Adrenal gland (tissue), 5 donors: ENCODE measurements at regions not wholly inside any gene's neighbourhood (a gene's known extent, or its start where the extent isn't known, plus 50 kb on each side); places are given as distances from the start of the nearest gene placed in this dataset.

Experiments
- CTCF ChIP-seq, 6 experiments: fragments of 450-650 bp in 4 of 6; fragments of 200-600 bp in 2 of 6; sonication (generic) in 1 of 6; IDR thresholded peaks; 1 replicate in 5 of 6; 2 replicates in 1 of 6; pipeline versions ENCODE4 v1.5.1 to v1.8.0; 2016 to 2021; ENCODE audit warnings: antibody characterized with exemption in 6 of 6, mild to moderate bottlenecking in 2 of 6, moderate library complexity in 1 of 6
- POLR2A ChIP-seq, 2 donors: fragments of 450-650 bp; IDR thresholded peaks; one replicate each; pipeline ENCODE4 v1.6.1; 2017; ENCODE audit warnings: antibody characterized with exemption in 2 of 2, mild to moderate bottlenecking in 2 of 2, moderate library complexity in 1 of 2
- donor health status: DM: no; HTN: no; CAD: no.

- TF ChIP-seq CTCF (IDR thresholded peaks at IDR 0.05) (no peak), POLR2A (IDR thresholded peaks at IDR 0.05) (no peak)
Observed at GRCh38 chr1:193540511-193540910, 354.1 kb upstream of the B3GALT2 start.
